ENCODE measurements at regions not wholly inside any gene's neighbourhood (a gene's known extent, or its start where the extent isn't known, plus 50 kb on each side); places are given as distances from the start of the nearest gene placed in this dataset.

GRCh38 chr16:6286176-6286575, 1046.5 kb upstream of the RBFOX1 start:
- Histone ChIP-seq H3K4me3 (ENCODE audit: low read length) (no peak overlapping the region), H3K79me2 (ENCODE audit: control insufficient read depth, low read length) (no peaks in the 10 kb centered on the region), H3K36me3 (ENCODE audit: control insufficient read depth, low read length) (no peaks in the 10 kb centered on the region), H3F3A (ENCODE audit: control insufficient read depth, insufficient read depth) (no peaks in the 10 kb centered on the region), H4K20me1 (ENCODE audit: control insufficient read depth, insufficient read depth, low read depth, low read length) (no peaks in the 10 kb centered on the region), H3K9me2 (replicated peaks; ENCODE audit: control insufficient read depth, low read length) (no peaks in the 10 kb centered on the region), H3K27ac (ENCODE audit: low read depth, low read length) (no peak overlapping the region), H3K4me2 (ENCODE audit: low read length) (no peak overlapping the region), H3K9me3 (ENCODE audit: control insufficient read depth, insufficient read depth, low read length) (peaks cover 2% of the 10 kb centered on the region; the same call in 1 of the 2 replicates), H3K27me3 (ENCODE audit: control insufficient read depth, low read length) (no peaks in the 10 kb centered on the region), H3K4me1 (ENCODE audit: control insufficient read depth, low read length) (no peaks in the 10 kb centered on the region)
- TF ChIP-seq EZH2phosphoT487 (IDR thresholded peaks at IDR 0.05; ENCODE audit: borderline replicate concordance, low read length), result no peak
- TF ChIP-seq CTCF (IDR thresholded peaks at IDR 0.05; ENCODE audit: low read depth, low read length, poor library complexity, severe bottlenecking), result no peak

- H3F3A ChIP-seq (ENCODE audit: control insufficient read depth, insufficient read depth), result no peaks in the 10 kb centered on the region
- no peaks in the 10 kb centered on the region for H3K9me2 ChIP-seq (replicated peaks; ENCODE audit: control insufficient read depth, low read length)
- no peaks in the 10 kb centered on the region for H3K36me3 ChIP-seq (ENCODE audit: control insufficient read depth, low read length)
- TF ChIP-seq CTCF (IDR thresholded peaks at IDR 0.05; ENCODE audit: low read depth, low read length, poor library complexity, severe bottlenecking) (no peak), EZH2phosphoT487 (IDR thresholded peaks at IDR 0.05; ENCODE audit: borderline replicate concordance, low read length) (no peak)
- no peak overlapping the region for H3K4me3 ChIP-seq (ENCODE audit: low read length)
- no peaks in the 10 kb centered on the region for H4K20me1 ChIP-seq (ENCODE audit: control insufficient read depth, insufficient read depth, low read depth, low read length)
- H3K4me2 ChIP-seq (ENCODE audit: low read length), result no peak overlapping the region
- H3K4me1 ChIP-seq (ENCODE audit: control insufficient read depth, low read length), result no peaks in the 10 kb centered on the region
- H3K9me3 ChIP-seq (ENCODE audit: control insufficient read depth, insufficient read depth, low read length), result peaks cover 2% of the 10 kb centered on the region; the same call in 1 of the 2 replicates
- H3K27ac ChIP-seq (ENCODE audit: low read depth, low read length), result no peak overlapping the region
- no peaks in the 10 kb centered on the region for H3K27me3 ChIP-seq (ENCODE audit: control insufficient read depth, low read length)
- H3K79me2 ChIP-seq (ENCODE audit: control insufficient read depth, low read length), result no peaks in the 10 kb centered on the region
Observed at GRCh38 chr16:6284731-6285130, 1047.9 kb upstream of the RBFOX1 start.

- no peak overlapping the region for H3K4me3 ChIP-seq (ENCODE audit: low read length)
- no peak for TF ChIP-seq CTCF (IDR thresholded peaks at IDR 0.05; ENCODE audit: low read depth, low read length, poor library complexity, severe bottlenecking)
- no peak for TF ChIP-seq EZH2phosphoT487 (IDR thresholded peaks at IDR 0.05; ENCODE audit: borderline replicate concordance, low read length)
- H3K27ac ChIP-seq (ENCODE audit: low read depth, low read length), result no peak overlapping the region
- H4K20me1 ChIP-seq (ENCODE audit: control insufficient read depth, insufficient read depth, low read depth, low read length), result no peaks in the 10 kb centered on the region
- H3K9me2 ChIP-seq (replicated peaks; ENCODE audit: control insufficient read depth, low read length), result no peaks in the 10 kb centered on the region
- H3K36me3 ChIP-seq (ENCODE audit: control insufficient read depth, low read length), result no peaks in the 10 kb centered on the region
- no peaks in the 10 kb centered on the region for H3K4me1 ChIP-seq (ENCODE audit: control insufficient read depth, low read length)
- H3F3A ChIP-seq (ENCODE audit: control insufficient read depth, insufficient read depth), result no peaks in the 10 kb centered on the region
- peaks cover 2% of the 10 kb centered on the region; the same call in 1 of the 2 replicates for H3K9me3 ChIP-seq (ENCODE audit: control insufficient read depth, insufficient read depth, low read length)
- no peak overlapping the region for H3K4me2 ChIP-seq (ENCODE audit: low read length)
- H3K79me2 ChIP-seq (ENCODE audit: control insufficient read depth, low read length), result no peaks in the 10 kb centered on the region
- no peaks in the 10 kb centered on the region for H3K27me3 ChIP-seq (ENCODE audit: control insufficient read depth, low read length)
Observed at GRCh38 chr16:6281994-6282393, 1050.7 kb upstream of the RBFOX1 start.
